ENCODE measurements at regions not wholly inside any gene's neighbourhood (a gene's known extent, or its start where the extent isn't known, plus 50 kb on each side); places are given as distances from the start of the nearest gene placed in this dataset.

DNA sequence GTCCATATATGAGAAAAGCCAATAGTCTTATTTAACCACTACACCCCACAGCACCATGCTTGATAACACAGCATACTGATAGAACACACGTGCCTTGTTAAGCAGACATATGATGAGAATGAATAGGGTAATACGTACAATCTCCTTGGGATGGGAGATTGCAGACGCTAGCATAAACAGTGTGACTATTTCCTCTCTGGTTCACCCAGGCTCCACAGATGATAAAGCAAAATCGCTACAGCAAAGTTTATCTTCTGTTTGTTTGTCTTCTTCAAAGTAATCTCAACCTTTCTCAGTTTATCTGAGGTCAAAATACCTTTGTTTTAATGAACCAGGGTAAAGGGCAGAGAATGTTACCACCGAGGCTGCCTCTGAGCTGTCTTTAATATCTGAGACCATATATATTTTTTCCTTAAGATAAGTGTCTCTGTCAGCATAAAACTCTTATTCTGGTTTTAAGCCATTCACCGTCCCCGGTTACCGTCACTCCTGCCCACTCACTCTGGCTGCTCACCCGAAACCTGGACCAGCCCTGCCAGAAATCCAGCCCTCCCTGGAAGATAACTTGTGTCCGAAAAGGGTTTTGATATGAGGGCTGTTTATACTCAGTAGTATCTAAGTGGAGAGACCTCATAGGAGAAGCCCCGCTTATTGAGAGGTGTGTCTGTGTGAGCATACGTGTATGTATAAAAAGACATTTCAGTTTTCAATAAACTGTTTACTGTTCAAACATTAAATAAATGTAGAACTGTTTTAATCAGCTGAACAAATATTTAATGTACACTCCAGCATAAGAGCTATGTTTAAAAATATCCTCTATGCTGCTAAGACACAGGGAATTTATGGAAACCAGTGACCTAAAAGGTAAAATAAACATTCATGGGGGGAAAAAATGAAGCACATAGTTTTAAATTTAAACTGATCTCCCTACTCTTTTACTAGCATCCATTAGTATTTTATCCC lies 465.4 kb downstream of the RASEF start:
- no peak for DNase-seq

DNA sequence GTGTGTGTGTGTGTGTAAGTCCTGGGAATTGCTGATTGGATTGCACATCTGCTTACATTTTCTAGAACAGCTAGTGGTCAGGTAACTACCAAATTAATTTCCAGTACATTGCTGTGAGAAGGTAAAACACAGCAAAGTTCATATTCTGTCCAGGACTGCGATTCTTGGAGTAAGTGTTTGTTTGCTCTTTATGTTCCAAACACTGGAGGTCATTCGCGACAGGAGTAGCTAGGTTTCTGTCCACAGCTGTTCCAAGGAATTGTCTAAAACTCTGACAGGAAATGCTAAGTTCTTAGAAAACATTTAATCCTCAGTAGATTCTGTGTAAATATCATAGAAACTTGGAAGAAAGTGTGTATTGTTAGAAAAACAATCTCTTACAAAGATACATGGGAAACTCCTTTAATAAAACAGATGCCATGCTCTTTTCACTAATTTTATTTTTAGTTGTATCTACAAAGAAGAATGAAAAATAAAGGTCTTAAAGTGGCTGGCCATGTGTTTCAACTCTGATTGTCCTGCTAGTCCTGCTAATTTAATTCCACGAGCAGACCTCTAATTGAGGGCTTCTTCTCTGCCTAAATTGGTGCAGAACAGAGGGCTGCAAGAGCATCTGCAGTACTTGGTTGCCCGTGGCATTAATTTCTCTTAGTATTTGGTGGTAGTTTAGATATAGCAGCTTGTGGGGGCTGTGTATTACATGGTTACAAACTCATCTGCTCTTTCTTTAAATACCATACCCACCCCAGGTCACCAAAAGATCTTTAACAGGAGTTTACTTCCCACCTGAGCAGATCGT lies 464.5 kb downstream of the RASEF start:
- no peak for DNase-seq

DNA sequence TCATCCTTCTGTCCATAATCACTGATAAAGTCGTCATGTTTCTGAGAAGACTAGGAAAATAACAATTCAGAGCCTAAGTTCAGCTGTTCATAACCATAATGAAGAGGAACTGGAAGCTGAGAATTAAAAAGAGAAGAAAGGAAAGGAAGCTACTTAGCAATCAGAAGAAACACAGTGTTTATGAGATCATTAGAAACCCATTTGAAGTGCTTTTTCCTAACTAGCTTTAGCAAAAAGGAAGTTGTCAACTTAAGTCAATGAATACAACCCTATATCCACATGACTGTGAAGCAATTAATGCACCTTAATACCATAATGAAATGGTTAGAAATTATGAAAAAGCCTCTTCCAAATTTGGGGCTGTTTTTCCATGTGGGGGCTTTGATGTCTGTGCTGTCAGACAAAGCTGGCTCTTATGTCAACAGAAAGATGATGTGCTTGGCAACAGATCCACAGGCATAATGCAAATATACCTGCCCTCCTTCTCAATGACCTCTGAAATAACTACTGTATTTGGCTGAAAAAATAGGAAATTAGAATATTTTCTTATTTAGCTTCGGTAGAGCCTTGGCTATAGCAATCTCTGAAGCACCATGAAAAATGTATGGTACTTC lies 463.5 kb downstream of the RASEF start:
- no peak for DNase-seq

DNA sequence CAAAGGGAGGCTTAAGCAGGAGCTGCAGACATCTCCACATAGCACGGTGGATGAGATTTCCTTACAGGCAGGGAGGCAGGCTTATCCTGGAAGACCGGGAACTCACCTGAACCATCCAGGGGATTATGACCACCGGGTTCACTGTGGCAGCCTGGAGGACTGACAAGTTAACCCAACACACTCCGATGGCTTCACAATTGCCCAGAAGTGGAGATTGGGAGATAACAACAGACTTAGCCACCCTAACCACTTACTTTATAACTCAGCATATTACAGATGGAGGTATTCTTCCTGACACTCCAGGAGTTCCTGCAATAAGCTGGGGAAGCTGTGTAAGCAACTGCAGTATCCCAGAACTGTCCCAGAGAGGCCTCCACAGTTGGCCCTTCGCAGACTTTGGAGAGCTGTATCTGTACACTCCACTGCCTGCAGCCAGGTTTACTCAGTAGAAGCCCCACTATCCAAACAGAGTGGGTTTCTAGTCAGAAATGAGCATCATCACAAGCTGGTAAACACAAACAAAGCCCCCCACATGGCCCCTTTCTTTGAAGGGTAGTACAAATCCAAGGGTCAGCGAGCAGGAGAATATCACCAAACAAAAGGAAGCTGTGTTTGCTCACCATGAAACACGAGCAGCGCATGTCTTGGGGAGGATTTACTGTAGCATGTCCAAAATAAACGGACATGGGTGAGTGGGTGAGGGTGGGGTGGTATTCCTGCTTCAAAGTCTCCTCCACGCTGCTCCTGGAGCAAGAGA lies 462.2 kb downstream of the RASEF start:
- DNase-seq, result no peak

DNA sequence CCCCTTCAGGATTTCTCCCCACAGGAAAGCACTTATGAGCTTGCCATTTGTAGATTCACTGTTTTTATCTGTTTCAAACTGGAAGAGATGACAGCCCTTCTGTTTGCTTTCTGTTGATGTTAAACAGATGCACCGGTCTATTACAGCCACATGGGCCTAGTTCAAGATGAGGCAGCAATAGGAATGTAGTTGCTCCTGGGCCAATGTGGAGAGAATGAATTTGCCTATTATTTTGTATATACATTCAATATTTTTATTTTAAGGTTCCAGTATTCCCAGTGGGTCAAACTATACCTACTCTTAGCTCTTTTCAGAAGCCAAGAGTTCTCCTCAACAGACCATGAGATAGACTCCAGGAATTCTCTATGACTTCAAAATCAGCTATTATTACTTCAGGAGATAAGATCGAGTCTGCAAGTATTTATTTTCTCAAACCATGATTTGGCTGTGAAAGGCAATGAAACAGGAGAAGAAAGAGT lies 461.6 kb downstream of the RASEF start:
- no peak for DNase-seq

DNA sequence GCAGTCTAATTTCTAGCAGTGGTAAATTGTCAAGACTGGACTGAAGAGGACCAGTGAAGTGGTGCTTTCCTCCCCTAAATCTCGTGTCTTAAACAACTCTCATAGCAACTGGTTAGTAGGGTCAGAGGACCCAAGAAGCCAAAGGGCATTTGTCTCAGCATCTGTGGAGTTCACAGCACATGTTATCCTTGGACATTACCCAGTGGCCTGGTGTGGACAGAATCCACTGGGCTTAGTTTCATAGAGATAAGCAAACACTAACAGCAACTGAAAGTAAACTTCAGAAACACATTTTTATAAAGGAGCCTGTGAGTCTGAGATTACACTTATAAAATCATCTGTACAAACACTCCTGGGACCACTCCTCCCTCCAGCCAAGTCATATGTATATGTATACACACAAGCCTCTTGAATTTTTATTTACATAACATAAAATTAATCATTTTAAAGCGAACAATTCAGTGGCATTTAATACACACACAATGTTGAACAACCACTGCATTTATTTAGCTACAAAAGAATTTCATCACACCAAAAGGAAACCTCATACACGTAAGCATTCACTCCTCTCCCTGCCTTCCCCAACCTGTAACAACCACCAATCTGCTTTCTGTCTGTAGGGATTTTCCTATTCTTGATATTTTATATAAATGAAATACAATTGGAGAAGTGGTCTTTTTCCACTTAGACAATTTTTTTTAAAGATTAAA lies 457.8 kb downstream of the RASEF start:
- no peak for DNase-seq

DNA sequence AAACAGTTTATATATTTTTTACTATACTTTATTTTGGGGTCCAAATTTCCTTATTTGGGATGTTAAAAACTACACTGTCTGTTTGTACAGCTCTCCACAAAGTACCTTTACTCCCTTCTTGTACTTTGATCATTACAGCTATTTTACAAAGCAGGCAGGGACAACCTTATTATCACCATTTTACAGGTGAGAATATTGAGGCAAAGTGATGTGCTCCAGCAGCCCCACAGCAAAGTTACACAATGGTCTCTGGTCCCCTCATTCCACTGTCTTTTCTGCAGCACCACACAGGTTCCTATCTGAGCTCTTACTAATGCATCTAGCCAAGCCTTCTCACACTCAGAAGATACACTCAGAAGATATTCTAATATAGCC lies 457.3 kb downstream of the RASEF start:
- DNase-seq, result no peak

DNA sequence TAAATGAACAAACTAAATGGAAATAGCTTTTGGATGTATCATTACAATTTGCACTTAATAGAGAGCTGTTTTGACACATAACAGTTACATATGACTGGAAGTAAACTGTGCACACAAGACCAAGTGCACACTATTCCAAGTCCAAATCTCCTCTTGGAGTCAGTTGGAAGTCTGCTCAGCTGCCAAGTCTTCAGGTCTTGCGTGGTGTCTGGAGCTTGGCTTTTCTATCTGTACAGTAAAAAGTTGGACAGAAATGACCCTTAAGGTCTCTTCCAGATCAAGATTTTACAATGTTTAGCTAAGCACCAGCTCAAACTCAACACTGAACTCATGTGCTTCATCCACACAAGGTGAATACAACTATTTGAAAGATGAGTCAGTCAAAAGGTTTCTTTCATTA lies 456.9 kb downstream of the RASEF start:
- no peak for DNase-seq

DNA sequence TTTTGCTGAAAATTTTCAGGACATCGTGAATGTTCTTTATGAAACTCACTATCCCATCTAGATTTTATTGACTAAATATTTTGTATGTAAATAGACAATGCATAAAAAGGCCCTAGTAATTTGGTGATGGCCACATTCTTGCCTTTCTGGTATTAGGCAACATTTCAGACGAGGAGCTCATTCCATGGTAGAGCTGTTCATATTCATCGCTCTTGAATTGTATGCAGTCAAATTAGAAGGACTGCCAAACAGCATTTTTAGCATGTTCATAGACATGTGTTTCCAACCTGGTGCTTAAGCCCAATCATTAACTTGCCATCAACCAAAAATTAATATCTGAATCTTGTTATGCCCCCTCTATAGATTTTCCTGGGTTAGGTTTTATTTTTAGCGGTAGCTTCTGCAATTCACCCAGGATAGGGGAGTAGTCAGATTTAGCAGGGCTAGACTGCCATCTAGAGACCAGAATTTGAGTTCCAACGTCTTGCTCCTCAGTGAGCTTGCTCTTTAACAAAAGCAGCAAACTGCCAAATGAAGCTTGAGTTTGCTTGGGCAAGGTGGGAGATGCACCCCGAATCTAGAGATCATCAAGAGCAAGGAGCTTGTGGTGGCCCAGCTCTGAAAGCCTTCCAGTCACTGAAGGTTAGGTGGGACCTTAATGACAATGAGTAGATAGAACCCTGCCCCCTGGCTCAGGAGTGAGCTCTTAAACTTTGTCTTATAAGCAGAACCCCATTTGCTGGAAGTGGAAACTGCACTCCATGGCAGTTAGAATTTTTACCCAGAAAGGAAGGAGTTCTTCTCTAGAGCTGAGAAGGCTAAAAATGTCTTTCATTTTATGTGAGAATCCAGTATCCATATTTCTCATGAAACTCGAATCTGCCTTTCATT lies 456.2 kb downstream of the RASEF start:
- peak; percentile 6 for DNase-seq

DNA sequence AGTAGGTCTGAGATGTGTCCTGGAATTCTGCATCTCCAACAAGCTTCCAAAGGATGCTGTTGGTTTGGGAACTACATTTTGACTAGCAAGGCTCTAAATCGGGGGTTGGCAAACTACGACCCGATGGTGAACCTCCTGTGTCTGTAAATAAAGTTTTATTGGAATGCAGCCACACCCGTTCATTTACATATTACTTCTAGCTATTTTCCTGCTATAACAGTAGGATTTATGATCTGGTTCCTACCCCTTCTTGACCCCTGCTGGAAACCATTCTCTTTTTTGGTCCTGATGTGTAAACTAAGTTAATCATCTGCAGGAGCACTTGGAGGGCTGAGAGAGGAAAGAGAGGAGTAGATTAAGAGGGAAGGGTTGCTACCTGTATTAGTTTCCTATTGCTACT lies 454.5 kb downstream of the RASEF start:
- no peak for DNase-seq

DNA sequence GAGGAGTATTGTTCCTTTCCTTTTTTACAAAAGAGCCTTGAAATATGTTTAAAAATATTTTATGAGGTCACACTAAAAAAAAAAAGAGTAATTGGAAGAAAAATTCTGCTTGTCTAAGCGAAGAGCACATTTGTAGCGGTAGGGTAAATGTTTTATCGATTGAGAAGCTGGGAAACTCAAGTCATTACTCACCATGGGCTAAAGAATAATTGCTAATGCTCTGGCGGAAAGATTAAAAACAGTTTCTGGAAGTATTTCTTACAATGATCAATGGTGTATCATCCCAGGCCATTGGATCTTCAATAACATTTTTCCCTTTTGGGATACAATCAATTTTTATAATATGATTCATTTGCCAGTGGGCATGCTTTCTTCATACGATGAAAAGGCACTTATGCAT lies 450.0 kb downstream of the RASEF start:
- no peak for DNase-seq

DNA sequence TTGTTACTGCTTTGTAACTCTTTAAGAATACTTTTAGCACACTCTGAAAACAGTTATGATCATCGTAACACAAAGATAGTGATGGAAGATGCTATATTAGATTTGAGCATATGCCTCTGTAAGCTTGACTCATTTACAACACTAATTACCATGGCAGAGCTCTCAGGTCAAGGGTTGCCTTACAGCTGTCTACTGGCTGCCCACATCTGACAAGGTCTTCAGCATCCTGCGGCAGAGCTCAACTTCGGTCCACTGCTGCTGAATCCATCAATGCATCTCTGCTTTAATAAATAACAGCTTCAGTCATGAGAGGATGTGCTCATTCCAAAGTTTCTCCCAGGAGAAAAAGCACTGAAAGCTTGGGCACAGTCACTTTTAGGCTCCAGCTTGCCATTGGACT lies 449.4 kb downstream of the RASEF start:
- DNase-seq, result no peak

DNA sequence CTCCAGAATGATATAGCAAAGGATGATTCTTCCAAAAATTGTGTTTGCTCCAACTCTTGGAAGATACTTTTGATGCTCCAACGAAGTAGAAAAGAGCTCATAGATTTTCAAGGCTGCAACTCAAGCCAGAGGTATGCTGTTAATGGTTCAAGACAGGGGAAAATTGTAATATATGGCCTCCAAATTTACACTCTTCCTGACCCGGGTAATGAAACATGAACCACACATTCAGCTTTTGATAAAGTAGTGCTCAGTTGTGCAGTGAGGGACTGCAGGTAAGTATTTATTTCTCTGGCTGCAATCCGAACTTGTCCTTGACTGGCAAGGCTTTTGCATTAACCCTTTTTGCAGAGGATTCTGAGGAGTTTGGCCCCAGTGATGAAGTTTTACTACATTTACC lies 446.4 kb downstream of the RASEF start:
- no peak for DNase-seq

DNA sequence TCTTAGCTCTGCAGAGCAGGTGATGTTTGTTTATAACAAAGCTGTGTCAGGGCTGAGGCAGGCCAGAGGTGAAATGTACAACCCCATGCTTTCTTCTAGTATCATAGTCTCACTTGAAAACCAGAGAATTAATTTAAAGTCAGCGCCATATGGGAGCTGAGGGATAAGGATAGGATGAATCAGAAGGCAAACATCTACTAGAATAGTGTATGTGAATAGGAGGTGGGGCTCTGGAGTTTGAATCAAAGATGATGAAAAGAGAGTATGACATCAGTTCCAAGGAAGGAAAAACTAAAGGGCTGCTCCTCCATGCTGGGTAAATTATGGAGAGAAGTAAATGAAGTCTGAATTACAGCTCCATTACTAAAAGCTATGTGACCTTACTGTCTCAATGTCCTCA lies 441.5 kb downstream of the RASEF start:
- no peak for DNase-seq

DNA sequence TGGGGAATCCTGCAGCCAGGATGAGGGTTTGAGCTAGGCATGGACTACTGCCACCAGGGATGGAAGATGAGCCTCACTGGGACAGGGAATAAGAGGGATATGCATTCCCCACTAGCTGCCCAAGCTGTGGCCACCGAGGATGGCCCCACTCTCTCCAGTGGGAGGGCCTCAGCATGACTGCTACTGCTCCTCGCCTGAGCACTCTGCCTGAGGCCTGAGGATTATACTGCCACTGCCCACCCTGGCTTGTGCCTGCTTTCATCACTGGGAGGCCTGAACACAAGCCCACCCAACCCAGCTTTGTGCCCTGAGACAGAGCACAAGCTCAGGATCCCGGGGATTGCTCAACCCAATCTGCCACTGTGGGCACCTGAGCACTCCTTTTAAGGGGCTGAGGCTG lies 425.6 kb downstream of the RASEF start:
- no peak for DNase-seq

DNA sequence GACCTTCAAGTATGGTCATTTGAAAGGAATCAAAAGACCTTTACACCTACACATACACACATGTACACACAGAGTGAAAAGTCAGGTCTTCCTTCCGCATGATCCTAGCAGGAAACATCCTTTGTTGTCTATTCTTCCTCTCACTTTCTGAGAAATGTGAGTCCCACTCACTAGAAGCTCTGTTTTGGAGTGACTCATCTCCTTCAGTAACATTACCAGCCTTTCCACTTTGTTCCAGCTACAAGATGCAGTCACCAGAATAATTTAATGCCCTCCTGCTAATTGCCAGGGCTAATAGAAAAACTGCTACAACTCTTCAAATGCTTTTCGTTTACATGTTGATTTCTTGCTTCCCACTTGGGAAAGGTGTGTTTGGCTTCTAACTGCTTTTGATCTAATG lies 417.3 kb downstream of the RASEF start:
- no peak for DNase-seq

DNA sequence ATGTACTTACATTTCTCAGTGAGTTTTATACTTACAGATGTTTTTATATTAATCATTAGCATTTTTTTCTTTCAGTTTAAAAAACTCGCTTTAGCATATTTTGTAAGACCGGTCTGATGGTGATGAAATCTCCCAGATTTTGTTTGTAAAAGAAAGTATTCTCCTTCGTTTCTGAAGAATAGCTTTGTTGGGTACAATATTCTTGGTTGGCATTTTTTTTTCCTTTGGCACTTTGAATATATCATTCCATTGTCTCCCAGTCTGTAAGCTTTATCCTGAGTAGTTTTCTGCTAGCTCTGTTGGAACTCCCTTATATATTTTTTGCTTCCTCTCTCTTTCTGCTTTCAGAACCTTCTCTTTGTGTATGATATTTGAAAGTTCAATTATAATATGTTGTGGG lies 412.6 kb downstream of the RASEF start:
- DNase-seq, result no peak

DNA sequence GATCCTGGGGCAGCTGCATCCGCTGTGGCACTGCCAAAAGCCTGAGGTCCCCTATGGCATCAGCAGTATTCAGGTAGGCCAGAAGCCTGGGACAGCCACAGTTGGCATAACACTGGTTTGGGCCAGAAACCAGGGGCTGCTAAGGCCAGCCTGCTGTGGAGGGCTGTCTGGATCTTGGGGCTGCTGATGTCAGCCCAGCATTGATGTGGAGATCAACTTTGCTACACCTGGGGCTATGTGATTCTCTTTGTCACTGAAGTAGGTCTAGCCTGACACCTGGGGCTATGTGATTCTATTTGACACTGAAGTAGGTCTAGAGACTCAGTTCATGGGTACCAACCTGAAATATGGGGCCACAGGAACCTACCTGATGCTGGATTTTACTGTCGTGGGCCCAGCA lies 411.5 kb downstream of the RASEF start:
- no peak for DNase-seq

DNA sequence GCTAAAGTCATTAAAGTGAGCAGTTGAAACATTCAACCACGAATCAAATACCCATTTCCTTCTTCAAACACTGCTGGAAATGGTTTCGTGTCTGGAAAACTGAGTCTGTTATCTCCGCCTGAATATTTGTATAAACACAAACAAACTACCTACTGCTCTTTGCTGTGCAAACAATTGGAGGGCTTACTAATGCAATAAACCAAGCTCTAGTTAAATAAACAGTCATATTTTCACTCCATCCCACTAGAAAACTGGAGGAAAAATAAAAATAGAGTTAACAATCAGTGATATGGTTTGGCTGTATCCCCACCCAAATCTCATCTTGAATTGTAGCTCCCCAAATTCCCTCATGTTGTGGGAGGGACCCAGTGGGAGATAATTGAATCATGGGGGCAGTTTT lies 397.6 kb downstream of the RASEF start:
- no peak for DNase-seq

DNA sequence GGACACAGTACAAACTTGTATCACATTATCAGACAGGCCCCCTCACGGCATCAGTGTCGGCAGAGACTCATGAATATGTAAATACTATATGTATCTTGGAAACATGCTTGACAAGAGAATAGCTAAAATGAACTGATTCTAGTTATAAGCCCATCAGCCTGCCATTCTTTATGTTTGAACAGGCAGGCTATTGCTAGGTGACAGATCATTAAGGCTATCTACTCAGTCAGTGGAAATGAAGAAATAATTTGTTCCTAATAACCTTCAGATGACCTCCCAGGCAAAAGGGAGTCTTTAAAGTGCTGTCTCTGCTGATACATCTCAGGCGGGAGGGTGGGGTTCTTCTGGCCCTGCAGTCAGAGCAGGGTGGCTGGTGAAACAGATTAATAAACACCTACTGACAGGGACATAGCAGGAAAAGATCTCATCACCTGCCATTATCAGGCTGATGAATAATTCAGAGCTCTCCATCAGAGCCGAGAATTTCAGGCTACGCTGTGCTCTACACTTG lies 394.2 kb downstream of the RASEF start:
- no peak for DNase-seq

DNA sequence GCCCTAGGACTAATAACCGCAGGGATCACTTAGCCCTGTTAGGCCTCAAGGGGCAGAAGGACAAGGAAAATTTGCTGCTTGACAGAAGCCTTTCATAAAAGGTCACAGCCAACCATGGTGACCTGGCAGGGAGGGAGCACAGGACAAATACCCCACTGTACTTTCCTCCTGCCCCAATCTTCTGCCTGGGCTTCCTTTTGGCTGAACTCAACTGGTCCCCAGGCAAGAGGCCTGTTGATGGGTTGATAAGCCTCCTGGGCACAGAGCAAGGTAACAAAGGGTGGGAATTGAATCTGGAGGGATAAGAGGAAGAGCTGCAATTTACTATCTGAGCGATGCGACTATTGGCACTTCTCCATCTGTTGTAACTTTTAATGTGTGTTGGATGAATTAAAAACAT lies 392.9 kb downstream of the RASEF start:
- DNase-seq, result no peak

Measured in midbrain (tissue), 1 donor.